ENCODE measurements at regions not wholly inside any gene's neighbourhood (a gene's known extent, or its start where the extent isn't known, plus 50 kb on each side); places are given as distances from the start of the nearest gene placed in this dataset.

DNA sequence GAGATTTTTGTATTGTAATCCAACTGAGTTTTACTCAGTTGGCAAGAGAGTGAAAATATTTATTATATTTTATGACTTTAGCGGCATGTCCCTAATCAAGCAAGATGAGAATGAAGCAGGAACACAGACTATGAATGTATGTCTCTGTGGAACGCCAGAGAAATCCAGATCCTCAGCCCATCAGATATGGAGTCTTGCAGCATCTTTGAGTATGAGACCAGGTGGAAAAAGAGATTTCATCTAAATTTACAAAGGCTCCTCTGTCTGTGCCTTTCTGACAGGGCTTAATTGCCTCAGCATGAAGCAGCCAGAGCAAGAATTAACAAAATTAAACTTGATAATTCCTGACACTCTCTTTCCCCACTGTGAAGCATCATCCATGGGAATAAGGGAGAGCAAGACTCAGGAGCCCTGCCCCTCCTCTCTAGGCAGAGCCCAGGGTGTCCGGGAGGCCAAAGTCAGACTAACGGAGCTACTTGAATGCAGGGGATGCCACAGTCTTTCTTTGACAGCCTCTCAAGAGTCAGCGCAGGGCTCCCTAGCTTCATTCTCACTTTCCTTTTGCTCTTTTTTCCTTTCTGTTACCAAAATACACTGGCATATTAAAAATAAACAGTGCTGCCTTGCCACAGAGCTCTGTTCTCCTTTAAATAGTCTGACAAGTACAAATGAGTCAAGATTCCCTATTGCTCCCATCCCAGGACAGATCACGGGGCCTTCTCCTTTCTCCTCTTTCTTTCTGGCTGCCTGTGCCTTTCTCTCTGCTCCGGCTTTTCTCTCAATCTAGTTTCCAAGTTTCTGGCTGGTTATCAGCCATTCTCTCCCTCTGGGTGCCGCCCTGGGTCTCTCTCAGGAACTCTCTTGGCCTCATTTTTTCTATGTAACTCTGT, 132.2 kb upstream of the INHBA start:
- Mint-ChIP-seq H3K4me3 (ENCODE audit: low read depth) (no peak overlapping the region), H3K4me1 (ENCODE audit: low read depth) (peaks cover 3% of the 10 kb centered on the region), H3K9me3 (ENCODE audit: low read depth) (peaks cover 8% of the 10 kb centered on the region), H3K36me3 (ENCODE audit: insufficient read depth) (no peaks in the 10 kb centered on the region), H3K27me3 (no peaks in the 10 kb centered on the region), H3K27ac (no peak overlapping the region)
- TF ChIP-seq, protein P1, sequence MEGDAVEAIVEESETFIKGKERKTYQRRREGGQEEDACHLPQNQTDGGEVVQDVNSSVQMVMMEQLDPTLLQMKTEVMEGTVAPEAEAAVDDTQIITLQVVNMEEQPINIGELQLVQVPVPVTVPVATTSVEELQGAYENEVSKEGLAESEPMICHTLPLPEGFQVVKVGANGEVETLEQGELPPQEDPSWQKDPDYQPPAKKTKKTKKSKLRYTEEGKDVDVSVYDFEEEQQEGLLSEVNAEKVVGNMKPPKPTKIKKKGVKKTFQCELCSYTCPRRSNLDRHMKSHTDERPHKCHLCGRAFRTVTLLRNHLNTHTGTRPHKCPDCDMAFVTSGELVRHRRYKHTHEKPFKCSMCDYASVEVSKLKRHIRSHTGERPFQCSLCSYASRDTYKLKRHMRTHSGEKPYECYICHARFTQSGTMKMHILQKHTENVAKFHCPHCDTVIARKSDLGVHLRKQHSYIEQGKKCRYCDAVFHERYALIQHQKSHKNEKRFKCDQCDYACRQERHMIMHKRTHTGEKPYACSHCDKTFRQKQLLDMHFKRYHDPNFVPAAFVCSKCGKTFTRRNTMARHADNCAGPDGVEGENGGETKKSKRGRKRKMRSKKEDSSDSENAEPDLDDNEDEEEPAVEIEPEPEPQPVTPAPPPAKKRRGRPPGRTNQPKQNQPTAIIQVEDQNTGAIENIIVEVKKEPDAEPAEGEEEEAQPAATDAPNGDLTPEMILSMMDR (IDR thresholded peaks at IDR 0.05; ENCODE audit: unreplicated experiment) = no peak
- no peak for DNase-seq (ENCODE audit: low spot score, unreplicated experiment)

DNA sequence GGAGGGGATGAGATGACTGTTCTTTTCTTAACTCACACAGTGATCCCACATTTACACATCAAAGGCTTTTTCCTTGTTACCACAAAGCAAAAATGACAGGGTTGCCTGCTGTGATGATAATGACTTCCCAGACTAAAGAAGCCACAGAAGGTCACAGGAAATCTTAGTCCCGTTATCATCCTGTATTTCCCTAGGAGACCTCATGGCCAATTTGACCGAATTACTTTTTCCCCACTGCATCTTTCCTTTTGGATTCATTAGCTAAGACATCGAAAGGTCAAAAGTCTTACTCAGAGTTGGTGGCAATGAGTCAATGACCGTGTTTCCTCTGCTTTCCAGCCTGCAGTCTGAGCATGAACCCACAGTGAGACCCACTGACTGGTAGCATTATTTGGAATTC, 130.1 kb upstream of the INHBA start:
- Mint-ChIP-seq H3K36me3 (ENCODE audit: insufficient read depth) (no peaks in the 10 kb centered on the region), H3K4me3 (ENCODE audit: low read depth) (no peak overlapping the region), H3K27me3 (no peaks in the 10 kb centered on the region), H3K27ac (no peak overlapping the region), H3K4me1 (ENCODE audit: low read depth) (peaks cover 4% of the 10 kb centered on the region), H3K9me3 (ENCODE audit: low read depth) (peaks cover 5% of the 10 kb centered on the region)
- DNase-seq (ENCODE audit: low spot score, unreplicated experiment) = no peak
- TF ChIP-seq, protein P1 (IDR thresholded peaks at IDR 0.05; ENCODE audit: unreplicated experiment) = no peak

DNA sequence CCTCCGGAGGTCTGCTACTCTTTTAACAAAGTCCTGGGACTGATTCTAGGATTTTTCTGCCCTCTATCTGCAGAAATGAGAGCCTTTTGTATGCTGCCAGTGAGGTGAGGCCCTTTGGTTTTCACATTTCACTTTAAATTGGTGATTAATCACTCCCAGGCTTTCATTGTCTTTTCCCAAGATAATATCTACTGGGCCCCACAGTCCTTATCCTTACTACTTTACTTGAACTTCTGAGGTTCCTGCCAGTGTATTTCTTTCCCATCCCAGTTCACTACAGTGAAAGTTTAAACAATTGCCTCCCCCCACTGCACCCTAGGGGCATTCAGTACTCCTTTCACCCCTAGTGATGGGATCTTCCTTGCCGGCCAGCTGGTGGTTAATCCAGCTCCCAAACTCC, 127.4 kb upstream of the INHBA start:
- Mint-ChIP-seq H3K27ac (no peak overlapping the region), H3K4me1 (ENCODE audit: low read depth) (peaks cover 4% of the 10 kb centered on the region), H3K4me3 (ENCODE audit: low read depth) (no peak overlapping the region), H3K36me3 (ENCODE audit: insufficient read depth) (no peaks in the 10 kb centered on the region), H3K27me3 (no peaks in the 10 kb centered on the region), H3K9me3 (ENCODE audit: low read depth) (peaks cover 3% of the 10 kb centered on the region)
- DNase-seq (ENCODE audit: low spot score, unreplicated experiment) = no peak
- TF ChIP-seq, protein P1 (IDR thresholded peaks at IDR 0.05; ENCODE audit: unreplicated experiment) = no peak

DNA sequence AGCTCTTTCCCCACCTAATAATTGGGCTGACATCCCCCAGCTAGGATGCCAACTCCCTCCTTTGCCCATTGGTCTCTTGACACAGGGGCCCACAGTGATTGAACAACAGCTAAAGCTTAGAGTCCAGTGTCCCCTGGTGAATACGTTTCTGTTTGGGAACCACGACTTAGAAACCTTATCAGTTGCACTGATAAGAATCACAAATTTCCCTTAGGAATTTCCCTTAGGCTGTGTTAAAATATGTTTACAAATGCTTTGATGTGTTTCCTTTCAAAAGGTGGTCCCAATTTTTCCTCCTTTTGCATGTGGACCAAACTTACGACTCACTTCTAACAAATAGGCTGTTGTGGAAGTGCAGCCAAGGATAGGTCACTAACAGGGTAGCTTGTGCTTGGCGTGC, 126.0 kb upstream of the INHBA start:
- Mint-ChIP-seq H3K9me3 (ENCODE audit: low read depth) (peaks cover 3% of the 10 kb centered on the region), H3K4me3 (ENCODE audit: low read depth) (no peak overlapping the region), H3K36me3 (ENCODE audit: insufficient read depth) (no peaks in the 10 kb centered on the region), H3K27me3 (no peaks in the 10 kb centered on the region), H3K27ac (no peak overlapping the region), H3K4me1 (ENCODE audit: low read depth) (peaks cover 4% of the 10 kb centered on the region)
- TF ChIP-seq, protein P1 (IDR thresholded peaks at IDR 0.05; ENCODE audit: unreplicated experiment) = no peak
- DNase-seq (ENCODE audit: low spot score, unreplicated experiment) = no peak

DNA sequence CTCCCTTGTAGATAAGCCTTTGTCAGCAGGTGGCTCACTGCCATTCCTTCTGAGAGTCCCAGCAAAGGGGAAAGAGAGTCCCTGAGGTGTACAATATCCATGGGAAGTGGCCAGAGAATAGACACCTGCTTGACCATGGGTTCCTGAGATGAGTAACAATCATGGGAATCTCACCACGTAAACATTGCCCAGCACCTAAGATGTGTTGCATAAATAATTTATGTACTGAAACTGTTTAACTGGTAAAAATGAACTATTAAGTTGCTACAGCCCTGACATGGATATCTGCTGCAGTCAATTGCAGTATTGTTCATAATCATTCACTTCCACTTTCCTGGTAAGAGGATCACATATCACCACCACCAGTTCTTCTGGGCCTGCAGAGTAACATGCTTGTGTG, 123.8 kb upstream of the INHBA start:
- Mint-ChIP-seq H3K36me3 (ENCODE audit: insufficient read depth) (no peaks in the 10 kb centered on the region), H3K27ac (no peak overlapping the region), H3K4me1 (ENCODE audit: low read depth) (peaks cover 4% of the 10 kb centered on the region), H3K4me3 (ENCODE audit: low read depth) (no peak overlapping the region), H3K27me3 (no peaks in the 10 kb centered on the region), H3K9me3 (ENCODE audit: low read depth) (peaks cover 3% of the 10 kb centered on the region)
- no peak for DNase-seq (ENCODE audit: low spot score, unreplicated experiment)
- TF ChIP-seq, protein P1 (IDR thresholded peaks at IDR 0.05; ENCODE audit: unreplicated experiment) = no peak

All from progenitor cell of endocrine pancreas (in vitro differentiated cells).